C4-2B (cell line): ENCODE measurements at regions not wholly inside any gene's neighbourhood (a gene's known extent, or its start where the extent isn't known, plus 50 kb on each side); places are given as distances from the start of the nearest gene placed in this dataset.

ENCODE experiments used
- CTCF ChIP-seq: fragments of 450-650 bp; conservative IDR thresholded peaks from 2 replicates; pipeline ENCODE4 v1.5.1; 2017; ENCODE audit warnings: mild to moderate bottlenecking
- ZFX ChIP-seq: fragments of 450-650 bp; IDR thresholded peaks from 2 replicates; pipeline ENCODE4 v1.6.1; 2017

- peak; percentile 59 for TF ChIP-seq CTCF
- TF ChIP-seq ZFX = no peak
Observed at GRCh38 chr5:89729623-89730301, 679.8 kb downstream of the CETN3 start.
